ENCODE measurements at regions not wholly inside any gene's neighbourhood (a gene's known extent, or its start where the extent isn't known, plus 50 kb on each side); places are given as distances from the start of the nearest gene placed in this dataset.
A peak's percentile ranks its signal among the peaks of the same experiment; 100 is the strongest.
"Not testable (repeated sequence)": the region's sequence is repeated elsewhere in the genome, so short reads cannot be mapped to it uniquely, and the experiment has no call there.

GRCh38 chr9:29609282-29609681 lies 2036.0 kb upstream of the C9orf72 start:
- DNase-seq (ENCODE audit: low spot score) = no peak

DNA sequence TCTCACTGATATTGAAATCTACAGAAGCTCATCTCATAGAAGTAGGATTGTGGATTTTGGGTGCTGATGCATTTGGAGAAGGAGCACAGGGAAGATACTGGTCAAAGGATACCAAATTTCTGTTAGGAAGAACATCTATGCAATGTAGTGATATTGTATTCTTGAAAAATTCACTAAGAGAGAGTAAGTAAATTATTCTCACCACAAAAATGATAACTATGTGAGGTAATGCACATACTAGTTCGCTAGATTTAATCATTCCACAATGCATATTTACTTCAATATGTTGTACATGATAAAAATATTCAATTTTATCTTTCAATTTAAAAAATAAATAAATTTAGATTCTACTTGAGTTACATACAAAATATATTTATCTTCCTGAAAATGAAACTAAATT lies 2040.5 kb upstream of the C9orf72 start:
- no peak for DNase-seq (ENCODE audit: low spot score)

DNA sequence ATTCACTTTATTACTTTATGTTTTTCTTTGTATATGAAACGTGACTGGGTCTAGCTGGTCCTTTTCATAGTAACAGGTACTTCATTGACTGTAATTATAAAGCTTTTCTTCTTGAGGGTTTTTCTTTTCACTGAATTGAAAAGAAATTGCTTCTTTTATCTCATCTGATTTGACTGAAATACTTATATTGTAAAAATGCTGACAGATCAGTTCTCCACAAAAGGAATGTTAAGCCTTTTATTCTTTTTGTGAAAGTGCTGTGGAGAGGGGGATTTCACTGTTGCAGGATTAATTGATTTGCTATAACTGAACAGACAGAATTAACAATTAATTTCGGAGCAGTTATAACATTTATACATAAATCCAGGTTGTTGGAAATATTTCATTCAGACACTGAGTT lies 2043.6 kb upstream of the C9orf72 start:
- DNase-seq (ENCODE audit: low spot score) = no peak

- no peak for DNase-seq (ENCODE audit: low spot score)
Measured at GRCh38 chr9:29625292-29625731, 2052.0 kb upstream of the C9orf72 start.

GRCh38 chr9:29625931-29626330 lies 2052.7 kb upstream of the C9orf72 start:
- DNase-seq (ENCODE audit: low spot score) = no peak

DNA sequence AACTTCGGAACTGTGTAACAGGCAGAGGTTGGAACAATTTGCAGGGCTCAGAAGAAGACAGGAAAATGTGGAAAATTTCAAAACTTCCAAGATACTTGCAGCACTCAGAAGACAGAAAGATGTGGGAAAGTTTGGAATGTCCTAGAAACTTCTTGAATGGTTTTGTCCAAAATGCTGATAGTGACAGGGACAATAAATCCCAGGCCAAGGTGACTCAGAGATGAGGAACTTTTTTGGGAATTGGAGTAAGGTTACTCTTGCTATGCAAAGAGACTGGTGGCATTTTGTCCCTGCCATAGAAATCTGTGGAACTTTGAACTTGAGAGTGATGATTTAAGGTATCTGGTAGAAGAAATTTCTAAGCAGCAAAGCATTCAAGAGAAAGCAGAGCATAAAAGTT lies 2055.6 kb upstream of the C9orf72 start:
- DNase-seq (ENCODE audit: low spot score) = not testable (repeated sequence)

DNA sequence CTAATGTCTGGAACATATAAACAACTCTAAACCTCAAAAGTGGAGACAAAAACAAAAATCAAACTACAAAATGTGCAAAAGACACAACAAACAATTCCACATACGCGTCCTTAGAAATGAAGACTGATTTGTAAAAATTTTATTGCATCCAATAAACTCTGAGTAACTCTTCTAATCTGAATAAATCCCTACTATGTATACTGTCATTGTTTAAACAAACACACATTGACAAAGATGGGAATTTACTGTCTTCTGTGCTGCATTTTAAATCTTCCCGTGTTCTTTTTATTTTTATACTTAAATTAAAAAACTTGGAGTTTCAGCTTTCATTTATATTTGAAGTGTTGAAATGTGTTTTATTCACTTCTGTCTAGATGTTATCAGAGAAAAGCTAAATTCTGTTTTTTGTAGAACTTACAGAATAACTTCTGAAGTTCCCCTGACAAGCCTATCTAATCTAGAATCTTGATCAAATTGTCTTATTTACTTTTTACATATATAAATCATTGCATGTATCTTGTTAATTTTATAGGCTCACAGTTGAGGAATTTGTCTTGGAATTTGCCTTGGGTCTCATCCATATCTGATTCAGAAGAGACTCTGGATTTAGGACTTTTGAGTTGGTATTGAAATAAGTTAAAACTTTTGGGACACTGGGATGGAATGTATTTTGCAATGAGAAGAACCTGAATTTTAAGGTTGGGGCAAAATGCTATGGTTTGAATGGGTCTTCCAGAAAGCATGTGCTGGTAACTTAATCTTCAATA lies 2064.4 kb upstream of the C9orf72 start:
- DNase-seq (ENCODE audit: low spot score) = no peak

GRCh38 chr9:29640507-29640906 lies 2067.2 kb upstream of the C9orf72 start:
- no peak for DNase-seq (ENCODE audit: low spot score)

DNA sequence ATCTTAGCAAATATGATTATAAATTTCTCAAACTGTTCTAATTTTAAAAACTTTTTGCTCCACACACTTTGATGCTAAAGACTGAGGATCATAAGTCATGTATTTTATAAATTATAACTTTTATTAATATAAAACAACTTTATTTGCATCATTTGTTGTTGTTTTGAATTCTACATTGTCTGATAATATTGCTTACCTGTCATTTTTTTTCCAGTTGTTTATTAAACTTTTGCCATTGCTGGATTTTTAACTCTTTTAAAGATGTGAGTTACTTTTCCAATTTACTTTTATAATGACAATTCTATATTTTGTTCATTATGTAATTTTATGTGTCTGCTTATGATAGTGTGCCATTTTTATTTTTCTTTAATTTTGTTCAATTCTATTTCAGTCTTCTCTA lies 2071.2 kb upstream of the C9orf72 start:
- DNase-seq (ENCODE audit: low spot score) = no peak

DNA sequence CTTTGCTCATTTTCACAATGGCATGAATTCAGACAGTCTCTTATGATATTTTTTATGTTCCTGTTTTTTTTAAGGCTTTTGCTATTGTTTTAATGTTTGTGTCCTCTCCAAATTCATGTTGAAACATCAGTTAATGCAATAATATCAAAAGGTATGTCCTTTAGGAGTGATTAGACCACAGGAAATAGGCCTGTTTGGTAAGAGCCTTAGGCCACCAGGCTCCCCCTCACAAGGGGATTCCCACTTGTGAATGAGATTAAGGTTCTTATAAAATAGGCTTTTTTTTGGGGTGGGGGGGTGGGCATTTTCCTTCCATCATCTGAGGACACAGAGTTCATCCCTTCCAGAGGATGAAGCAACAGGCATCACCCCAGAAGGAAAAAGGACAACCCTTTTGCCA lies 2074.2 kb upstream of the C9orf72 start:
- no peak for DNase-seq (ENCODE audit: low spot score)

GRCh38 chr9:29648132-29648531 lies 2074.9 kb upstream of the C9orf72 start:
- DNase-seq (ENCODE audit: low spot score) = no peak

GRCh38 chr9:29648601-29649000 lies 2075.3 kb upstream of the C9orf72 start:
- DNase-seq (ENCODE audit: low spot score) = no peak

DNA sequence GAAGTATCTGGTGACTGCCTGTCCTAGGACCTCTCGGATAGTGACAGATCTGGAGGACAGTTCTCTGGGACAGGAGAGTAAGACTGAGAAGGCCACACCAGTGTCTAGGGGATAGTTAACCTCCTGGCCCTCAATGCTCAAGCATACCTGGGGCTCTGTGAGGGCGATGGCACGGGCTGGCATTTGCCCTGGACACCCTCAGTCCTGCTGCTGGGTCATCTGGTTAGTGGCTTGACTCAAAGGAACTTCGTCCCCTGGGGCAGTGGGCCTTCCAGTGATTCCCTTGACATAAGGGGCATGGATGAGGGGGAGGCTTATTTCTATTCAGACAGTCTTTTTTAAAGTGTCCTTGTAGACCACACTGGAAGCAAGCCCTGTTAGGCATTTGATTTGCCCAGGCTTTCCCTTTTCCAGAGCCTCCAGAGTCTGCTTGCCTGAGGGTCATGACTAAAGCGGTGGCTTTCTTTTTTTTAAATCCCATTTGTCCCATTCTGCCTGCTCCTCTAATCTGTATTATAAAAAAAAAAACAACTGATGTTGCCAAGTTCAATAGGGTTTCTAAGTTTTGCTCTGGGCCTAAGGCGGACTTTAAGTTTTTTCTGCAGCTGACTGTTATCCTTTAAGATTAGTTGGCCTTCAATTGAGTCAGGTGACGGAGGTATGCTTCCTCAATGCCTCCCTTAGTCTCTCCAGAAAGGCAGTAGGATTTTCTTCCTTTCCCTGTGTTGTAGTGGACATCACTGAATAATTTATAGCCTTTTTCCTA lies 2083.5 kb upstream of the C9orf72 start:
- DNase-seq (ENCODE audit: low spot score) = no peak

- no peak for DNase-seq (ENCODE audit: low spot score)
Measured at GRCh38 chr9:29657821-29658220, 2084.5 kb upstream of the C9orf72 start.

DNA sequence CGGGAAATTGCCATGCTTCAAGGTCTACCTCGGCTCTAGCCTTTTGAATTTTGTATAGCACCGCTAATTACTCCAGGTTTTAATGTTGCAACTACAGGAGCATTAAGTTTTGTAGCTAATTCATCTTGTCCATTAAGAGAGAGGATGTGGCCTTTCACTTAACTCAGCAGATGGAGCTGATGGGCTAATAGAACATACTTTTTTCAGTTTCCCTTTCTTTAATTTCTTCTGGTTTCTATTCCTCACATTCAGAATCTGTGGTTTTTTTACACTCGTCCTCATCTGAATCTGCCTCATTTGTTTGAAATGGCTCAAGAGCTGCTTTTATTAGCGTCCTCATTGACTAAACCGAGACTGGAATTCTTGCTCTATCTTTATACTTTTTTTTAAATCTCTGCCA lies 2085.7 kb upstream of the C9orf72 start:
- DNase-seq (ENCODE audit: low spot score) = no peak

GRCh38 chr9:29659736-29660135 lies 2086.5 kb upstream of the C9orf72 start:
- no peak for DNase-seq (ENCODE audit: low spot score)

DNA sequence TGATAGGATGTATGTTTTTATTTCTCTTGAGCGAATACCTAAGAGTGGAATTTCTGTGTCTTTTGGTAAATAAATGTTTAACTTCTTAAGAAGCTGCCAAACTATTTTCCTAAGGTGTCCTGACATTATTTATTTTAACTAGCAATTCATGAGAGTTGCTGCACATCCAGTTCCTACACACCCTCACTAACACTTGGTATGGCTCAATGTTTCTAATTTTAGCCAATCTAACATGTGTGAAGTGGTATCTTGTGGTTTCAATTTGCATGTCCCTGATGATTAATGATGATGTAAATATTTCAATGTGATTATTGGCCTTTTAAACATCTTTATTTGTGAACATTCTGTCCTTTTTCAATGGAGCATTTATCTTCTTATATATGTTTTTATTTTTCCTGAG lies 2095.5 kb upstream of the C9orf72 start:
- DNase-seq (ENCODE audit: low spot score) = no peak

DNA sequence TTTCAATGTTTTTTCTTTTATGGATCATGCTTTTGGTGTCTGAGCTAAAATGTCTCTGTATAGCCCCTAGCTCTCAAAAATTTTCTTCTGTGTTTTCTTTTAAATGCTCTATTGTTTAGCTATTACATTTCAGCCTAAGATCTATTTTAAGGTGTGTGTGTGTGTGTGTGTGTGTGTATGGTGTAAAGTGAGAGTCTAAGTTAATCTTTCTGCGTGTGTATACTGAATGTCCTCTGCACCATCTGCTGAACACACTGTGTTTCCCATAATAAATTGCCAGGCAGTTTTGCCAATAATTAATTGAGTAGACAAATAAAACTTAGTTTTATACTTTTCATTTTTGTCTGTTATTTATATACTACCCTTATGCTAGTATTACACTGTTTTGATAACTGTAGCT lies 2096.3 kb upstream of the C9orf72 start:
- no peak for DNase-seq (ENCODE audit: low spot score)

- peak; percentile 12 for DNase-seq (ENCODE audit: low spot score)
Measured at GRCh38 chr9:29685531-29685930, 2112.2 kb upstream of the C9orf72 start.

DNA sequence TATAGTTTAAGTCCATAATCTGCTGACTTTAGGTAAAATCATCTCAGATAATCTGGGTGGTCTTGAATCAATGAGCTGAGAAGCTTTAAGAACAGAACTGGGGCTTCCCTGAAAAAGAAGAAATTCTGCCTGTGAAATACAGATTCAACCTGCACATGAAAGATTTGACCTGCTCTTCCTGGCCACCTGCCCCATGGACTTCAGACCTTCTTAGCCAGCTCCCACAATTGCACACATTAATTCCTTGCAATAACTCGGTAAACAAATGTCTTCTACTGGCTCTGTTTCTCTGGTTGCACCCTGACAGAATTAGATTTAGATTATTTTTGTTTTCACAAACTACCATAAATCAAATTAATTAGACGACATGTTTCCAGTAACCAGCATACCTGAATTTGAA lies 2117.9 kb upstream of the C9orf72 start:
- no peak for DNase-seq (ENCODE audit: low spot score)

GRCh38 chr9:29691758-29692407 lies 2118.6 kb upstream of the C9orf72 start:
- DNase-seq (ENCODE audit: low spot score) = peak; percentile 27

DNA sequence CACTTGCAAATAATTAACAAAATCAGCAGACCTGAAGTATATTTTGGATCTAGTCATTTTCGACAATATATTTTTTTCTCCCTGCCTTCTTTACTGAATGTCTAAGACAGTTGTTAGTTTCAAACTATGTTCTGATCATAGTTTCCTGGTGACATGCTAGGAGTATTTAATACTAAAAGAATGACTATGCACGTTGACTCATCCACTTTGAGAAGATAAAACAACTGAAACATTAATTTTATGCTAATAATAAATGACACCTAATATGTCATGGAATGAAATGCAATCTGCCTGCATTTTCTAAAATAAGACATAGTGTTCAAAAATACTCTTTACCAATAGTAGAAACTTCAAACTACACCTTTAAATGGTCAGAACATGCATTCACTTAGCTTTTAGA lies 2123.7 kb upstream of the C9orf72 start:
- peak; percentile 38 for DNase-seq (ENCODE audit: low spot score)

DNA sequence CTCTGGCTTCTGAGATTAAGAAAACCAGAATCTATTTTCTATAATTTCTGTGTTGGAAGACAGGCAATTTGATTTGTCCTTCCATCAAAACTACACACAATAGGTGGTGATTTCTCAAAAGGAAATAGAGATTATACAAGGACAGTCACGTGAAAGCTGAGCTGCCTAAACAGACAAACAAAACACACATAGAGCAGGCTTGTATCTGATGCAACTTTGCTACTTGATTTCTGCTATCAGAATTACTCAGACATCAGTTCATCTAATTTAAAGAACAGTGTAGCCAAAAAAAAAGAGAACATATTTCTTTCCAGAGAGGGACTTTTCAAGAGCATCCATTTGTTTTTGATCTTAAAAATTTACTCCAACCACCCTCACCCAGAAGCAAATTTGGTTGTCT lies 2128.3 kb upstream of the C9orf72 start:
- DNase-seq (ENCODE audit: low spot score) = no peak

All from kidney capillary endothelial cell (primary cell).